SK-N-SH treated with all-trans-retinoic acid at 6 μM for 48 hours (cell line): ENCODE measurements at regions not wholly inside any gene's neighbourhood (a gene's known extent, or its start where the extent isn't known, plus 50 kb on each side); places are given as distances from the start of the nearest gene placed in this dataset.

Experiments used
- ARNTL ChIP-seq: fragments of 450-650 bp; formaldehyde crosslinking; IDR thresholded peaks from 2 replicates; pipeline ENCODE4 v1.5.0; 2020; ENCODE audit warnings: low read depth, mild to moderate bottlenecking, moderate library complexity, borderline replicate concordance
- BACH2 ChIP-seq: fragments of 250-450 bp; sonication (Bioruptor Pico); IDR thresholded peaks from 2 replicates; pipeline ENCODE4 v1.9.0; 2021; ENCODE audit warnings: mild to moderate bottlenecking, borderline replicate concordance
- ESRRG ChIP-seq: fragments of 250-450 bp; sonication (Bioruptor Pico); IDR thresholded peaks from 2 replicates; pipeline ENCODE4 v1.6.1; 2021; ENCODE audit warnings: mild to moderate bottlenecking
- GLIS3 ChIP-seq: fragments of 250-450 bp; sonication (Bioruptor Pico); IDR thresholded peaks from 2 replicates; pipeline ENCODE4 v1.5.0; 2020; ENCODE audit warnings: mild to moderate bottlenecking, moderate library complexity
- PPARA ChIP-seq: fragments of 250-450 bp; sonication (Bioruptor Pico); IDR thresholded peaks from 2 replicates; pipeline ENCODE4 v1.5.0; 2020; ENCODE audit warnings: mild to moderate bottlenecking, borderline replicate concordance
- SNAI2 ChIP-seq: fragments of 250-450 bp; sonication (Bioruptor Pico); IDR thresholded peaks from 2 replicates; pipeline ENCODE4 v1.5.0; 2020; ENCODE audit warnings: mild to moderate bottlenecking, moderate library complexity
- TOX ChIP-seq: fragments of 250-450 bp; sonication (Bioruptor Pico); IDR thresholded peaks from 2 replicates; pipeline ENCODE4 v1.8.0; 2021; ENCODE audit warnings: mild to moderate bottlenecking, moderate library complexity, borderline replicate concordance
- ZC3H10 ChIP-seq: fragments of 250-450 bp; sonication (Bioruptor Pico); IDR thresholded peaks from 2 replicates; pipeline ENCODE4 v1.5.1; 2021; ENCODE audit warnings: mild to moderate bottlenecking, moderate library complexity
- ZFP3 ChIP-seq: fragments of 250-450 bp; sonication (Bioruptor Pico); IDR thresholded peaks from 2 replicates; pipeline ENCODE4 v1.5.0; 2020; ENCODE audit warnings: mild to moderate bottlenecking, moderate library complexity
- ZFP30 ChIP-seq: fragments of 450-650 bp; formaldehyde crosslinking; IDR thresholded peaks from 2 replicates; pipeline ENCODE4 v1.5.0; 2022; ENCODE audit warnings: mild to moderate bottlenecking, moderate library complexity
- ZNF70 ChIP-seq: fragments of 450-650 bp; formaldehyde crosslinking; IDR thresholded peaks from 2 replicates; pipeline ENCODE4 v1.5.0; 2020; ENCODE audit warnings: mild to moderate bottlenecking, moderate library complexity
- TF ChIP-seq, protein P1 (sequence below): fragments of 250-450 bp; sonication (Bioruptor Pico); IDR thresholded peaks from 2 replicates; pipeline ENCODE4 v1.8.0; 2020; ENCODE audit warnings: mild to moderate bottlenecking, moderate library complexity, borderline replicate concordance
- TF ChIP-seq, protein P2 (sequence below): fragments of 250-450 bp; sonication (Bioruptor Pico); IDR thresholded peaks from 2 replicates; pipeline ENCODE4 v1.5.1; 2020; ENCODE audit warnings: low read depth, mild to moderate bottlenecking, moderate library complexity
- TF ChIP-seq, protein P3 (sequence below): fragments of 250-450 bp; sonication (Bioruptor Pico); IDR thresholded peaks from 2 replicates; pipeline ENCODE4 v1.5.0; 2020; ENCODE audit warnings: mild to moderate bottlenecking, moderate library complexity

DNA sequence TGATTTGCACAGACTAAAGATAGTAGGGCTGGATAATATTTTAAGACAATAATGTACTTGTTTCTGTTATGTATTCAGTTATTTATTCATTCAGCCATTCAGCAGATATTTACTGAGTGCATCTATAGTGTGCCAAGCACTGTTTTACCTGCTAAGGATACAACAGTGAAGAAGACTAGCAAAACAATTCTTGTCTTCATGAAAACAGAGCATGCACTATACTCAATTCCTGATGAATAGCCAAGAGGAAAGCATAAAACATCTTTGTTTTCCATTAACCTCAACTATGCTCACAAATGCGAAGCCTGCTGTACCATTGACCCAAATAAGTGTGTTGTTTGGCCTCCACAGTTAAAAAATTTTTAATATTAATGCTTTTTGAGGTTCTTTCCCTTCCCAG, 436.7 kb downstream of the BCKDHB start:
- TF ChIP-seq, protein P1, sequence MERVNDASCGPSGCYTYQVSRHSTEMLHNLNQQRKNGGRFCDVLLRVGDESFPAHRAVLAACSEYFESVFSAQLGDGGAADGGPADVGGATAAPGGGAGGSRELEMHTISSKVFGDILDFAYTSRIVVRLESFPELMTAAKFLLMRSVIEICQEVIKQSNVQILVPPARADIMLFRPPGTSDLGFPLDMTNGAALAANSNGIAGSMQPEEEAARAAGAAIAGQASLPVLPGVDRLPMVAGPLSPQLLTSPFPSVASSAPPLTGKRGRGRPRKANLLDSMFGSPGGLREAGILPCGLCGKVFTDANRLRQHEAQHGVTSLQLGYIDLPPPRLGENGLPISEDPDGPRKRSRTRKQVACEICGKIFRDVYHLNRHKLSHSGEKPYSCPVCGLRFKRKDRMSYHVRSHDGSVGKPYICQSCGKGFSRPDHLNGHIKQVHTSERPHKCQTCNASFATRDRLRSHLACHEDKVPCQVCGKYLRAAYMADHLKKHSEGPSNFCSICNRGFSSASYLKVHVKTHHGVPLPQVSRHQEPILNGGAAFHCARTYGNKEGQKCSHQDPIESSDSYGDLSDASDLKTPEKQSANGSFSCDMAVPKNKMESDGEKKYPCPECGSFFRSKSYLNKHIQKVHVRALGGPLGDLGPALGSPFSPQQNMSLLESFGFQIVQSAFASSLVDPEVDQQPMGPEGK = no peak
- TF ChIP-seq, protein P2, sequence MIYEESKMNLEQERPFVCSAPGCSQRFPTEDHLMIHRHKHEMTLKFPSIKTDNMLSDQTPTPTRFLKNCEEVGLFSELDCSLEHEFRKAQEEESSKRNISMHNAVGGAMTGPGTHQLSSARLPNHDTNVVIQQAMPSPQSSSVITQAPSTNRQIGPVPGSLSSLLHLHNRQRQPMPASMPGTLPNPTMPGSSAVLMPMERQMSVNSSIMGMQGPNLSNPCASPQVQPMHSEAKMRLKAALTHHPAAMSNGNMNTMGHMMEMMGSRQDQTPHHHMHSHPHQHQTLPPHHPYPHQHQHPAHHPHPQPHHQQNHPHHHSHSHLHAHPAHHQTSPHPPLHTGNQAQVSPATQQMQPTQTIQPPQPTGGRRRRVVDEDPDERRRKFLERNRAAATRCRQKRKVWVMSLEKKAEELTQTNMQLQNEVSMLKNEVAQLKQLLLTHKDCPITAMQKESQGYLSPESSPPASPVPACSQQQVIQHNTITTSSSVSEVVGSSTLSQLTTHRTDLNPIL = no peak
- TF ChIP-seq ZFP30 (CRISPR knock-in tag) = no peak
- TF ChIP-seq SNAI2 (CRISPR knock-in tag) = no peak
- TF ChIP-seq, protein P3, sequence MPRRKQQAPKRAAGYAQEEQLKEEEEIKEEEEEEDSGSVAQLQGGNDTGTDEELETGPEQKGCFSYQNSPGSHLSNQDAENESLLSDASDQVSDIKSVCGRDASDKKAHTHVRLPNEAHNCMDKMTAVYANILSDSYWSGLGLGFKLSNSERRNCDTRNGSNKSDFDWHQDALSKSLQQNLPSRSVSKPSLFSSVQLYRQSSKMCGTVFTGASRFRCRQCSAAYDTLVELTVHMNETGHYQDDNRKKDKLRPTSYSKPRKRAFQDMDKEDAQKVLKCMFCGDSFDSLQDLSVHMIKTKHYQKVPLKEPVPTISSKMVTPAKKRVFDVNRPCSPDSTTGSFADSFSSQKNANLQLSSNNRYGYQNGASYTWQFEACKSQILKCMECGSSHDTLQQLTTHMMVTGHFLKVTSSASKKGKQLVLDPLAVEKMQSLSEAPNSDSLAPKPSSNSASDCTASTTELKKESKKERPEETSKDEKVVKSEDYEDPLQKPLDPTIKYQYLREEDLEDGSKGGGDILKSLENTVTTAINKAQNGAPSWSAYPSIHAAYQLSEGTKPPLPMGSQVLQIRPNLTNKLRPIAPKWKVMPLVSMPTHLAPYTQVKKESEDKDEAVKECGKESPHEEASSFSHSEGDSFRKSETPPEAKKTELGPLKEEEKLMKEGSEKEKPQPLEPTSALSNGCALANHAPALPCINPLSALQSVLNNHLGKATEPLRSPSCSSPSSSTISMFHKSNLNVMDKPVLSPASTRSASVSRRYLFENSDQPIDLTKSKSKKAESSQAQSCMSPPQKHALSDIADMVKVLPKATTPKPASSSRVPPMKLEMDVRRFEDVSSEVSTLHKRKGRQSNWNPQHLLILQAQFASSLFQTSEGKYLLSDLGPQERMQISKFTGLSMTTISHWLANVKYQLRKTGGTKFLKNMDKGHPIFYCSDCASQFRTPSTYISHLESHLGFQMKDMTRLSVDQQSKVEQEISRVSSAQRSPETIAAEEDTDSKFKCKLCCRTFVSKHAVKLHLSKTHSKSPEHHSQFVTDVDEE (CRISPR knock-in tag) = no peak
- TF ChIP-seq ZNF70 = no peak
- TF ChIP-seq BACH2 (CRISPR knock-in tag) = no peak
- no peak for TF ChIP-seq ZC3H10 (CRISPR knock-in tag)
- TF ChIP-seq GLIS3 (CRISPR knock-in tag) = no peak
- TF ChIP-seq ZFP3 = no peak
- no peak for TF ChIP-seq PPARA (CRISPR knock-in tag)
- no peak for TF ChIP-seq ARNTL
- TF ChIP-seq TOX (CRISPR knock-in tag) = no peak
- no peak for TF ChIP-seq ESRRG (CRISPR knock-in tag)
